LNCAP (cell line): ENCODE measurements at regions not wholly inside any gene's neighbourhood (a gene's known extent, or its start where the extent isn't known, plus 50 kb on each side); places are given as distances from the start of the nearest gene placed in this dataset.

Experiments used
- TF ChIP-seq, protein P1 (sequence below): fragments of 450-650 bp; IDR thresholded peaks from 2 replicates; pipeline ENCODE4 v1.5.1; 2017; ENCODE audit warnings: mild to moderate bottlenecking

DNA sequence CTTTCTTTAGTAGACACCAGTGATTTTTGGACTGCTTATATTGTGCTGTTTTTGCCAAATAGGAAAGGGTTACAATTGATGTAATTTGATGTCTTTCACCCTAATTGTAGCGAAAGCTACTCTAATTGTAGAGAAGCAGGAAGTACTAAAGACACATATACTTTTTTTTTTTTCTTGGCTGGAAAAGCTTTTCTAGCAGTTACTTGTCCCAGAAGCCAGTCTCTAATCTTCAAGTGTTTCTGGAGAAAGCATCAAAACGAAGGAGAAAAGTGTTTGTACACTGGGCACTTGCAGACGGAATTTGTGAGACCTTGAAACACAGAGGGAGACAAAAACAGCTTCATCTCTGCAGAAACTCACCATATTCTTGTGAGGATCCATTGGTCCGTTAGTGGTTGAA is 616.5 kb upstream of the LCORL start:
- TF ChIP-seq, protein P1, sequence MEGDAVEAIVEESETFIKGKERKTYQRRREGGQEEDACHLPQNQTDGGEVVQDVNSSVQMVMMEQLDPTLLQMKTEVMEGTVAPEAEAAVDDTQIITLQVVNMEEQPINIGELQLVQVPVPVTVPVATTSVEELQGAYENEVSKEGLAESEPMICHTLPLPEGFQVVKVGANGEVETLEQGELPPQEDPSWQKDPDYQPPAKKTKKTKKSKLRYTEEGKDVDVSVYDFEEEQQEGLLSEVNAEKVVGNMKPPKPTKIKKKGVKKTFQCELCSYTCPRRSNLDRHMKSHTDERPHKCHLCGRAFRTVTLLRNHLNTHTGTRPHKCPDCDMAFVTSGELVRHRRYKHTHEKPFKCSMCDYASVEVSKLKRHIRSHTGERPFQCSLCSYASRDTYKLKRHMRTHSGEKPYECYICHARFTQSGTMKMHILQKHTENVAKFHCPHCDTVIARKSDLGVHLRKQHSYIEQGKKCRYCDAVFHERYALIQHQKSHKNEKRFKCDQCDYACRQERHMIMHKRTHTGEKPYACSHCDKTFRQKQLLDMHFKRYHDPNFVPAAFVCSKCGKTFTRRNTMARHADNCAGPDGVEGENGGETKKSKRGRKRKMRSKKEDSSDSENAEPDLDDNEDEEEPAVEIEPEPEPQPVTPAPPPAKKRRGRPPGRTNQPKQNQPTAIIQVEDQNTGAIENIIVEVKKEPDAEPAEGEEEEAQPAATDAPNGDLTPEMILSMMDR: no peak

GRCh38 chr4:18636001-18636585 is 614.5 kb upstream of the LCORL start:
- TF ChIP-seq, protein P1: no peak

- TF ChIP-seq, protein P1: no peak
Measured at GRCh38 chr4:18635531-18635930, 614.0 kb upstream of the LCORL start.

DNA sequence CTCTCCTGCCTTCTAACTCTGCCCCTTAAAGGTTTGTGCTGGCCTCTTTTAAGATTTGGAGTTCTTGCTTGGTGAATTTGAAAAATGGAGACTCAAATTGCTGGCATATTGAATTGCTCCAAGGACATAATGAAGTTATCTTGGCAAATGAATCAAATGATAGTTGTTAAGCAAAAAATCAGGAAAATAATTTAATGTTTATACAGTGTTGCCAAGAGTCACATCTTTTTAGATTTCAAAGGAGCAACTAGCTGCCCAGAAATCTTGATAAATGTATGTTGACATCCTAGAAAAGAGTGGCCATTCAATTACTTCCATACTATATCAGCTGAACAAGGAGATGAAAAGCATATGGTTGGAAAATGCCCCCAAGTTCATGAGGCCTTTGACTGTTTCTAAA is 610.0 kb upstream of the LCORL start:
- TF ChIP-seq, protein P1: no peak

DNA sequence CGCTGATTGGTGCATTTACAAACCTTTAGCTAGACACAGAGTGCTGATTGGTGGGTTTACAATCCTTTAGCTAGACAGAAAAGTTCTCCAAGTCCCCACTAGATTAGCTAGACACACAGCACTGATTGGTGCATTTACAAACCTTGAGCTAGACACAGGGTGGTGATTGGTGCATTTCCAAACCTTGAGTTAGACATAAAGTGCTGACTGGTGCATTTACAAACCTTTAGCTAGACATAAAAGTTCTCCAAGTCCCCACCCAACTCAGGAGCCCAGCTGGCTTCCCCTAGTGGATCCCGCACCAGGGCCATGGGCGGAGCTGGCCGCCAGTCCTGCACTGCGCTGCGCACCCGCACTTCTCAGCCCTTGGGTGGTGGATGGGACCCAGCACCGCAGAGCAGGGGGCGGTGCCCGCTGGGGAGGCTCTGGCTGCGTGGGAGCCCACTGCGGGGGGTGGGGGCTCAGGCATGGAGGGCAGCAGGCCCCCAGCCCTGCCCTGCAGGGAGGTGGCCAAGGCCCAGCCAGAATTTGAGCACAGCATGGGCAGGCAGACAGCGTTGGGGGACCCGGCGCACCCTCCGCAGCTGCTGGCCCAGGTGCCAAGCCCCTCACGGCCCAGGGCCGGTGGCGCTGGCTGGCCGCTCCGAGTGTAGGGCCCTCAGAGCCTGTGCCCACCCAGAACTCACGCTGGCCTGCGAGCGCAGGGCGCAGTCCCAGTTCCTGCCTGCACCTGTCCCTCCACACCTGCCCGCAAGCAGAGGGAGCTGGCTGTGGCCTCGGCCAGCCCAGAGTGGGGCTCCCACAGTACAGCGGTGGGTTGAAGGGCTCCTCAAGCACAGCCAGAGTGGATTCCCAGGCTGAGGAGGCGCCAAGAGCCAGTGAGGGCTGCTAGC is 608.9 kb upstream of the LCORL start:
- TF ChIP-seq, protein P1: no peak

- TF ChIP-seq, protein P1: no peak
Measured at GRCh38 chr4:18627447-18628005, 606.0 kb upstream of the LCORL start.

- TF ChIP-seq, protein P1: no peak
Measured at GRCh38 chr4:18626996-18627395, 605.4 kb upstream of the LCORL start.
